ENCODE measurements at regions not wholly inside any gene's neighbourhood (a gene's known extent, or its start where the extent isn't known, plus 50 kb on each side); places are given as distances from the start of the nearest gene placed in this dataset.

GRCh38 chr2:180690611-180691010, 289.8 kb upstream of the UBE2E3 start:
- no peak for TF ChIP-seq CTCF (IDR thresholded peaks at IDR 0.05)
- TF ChIP-seq POLR2A (IDR thresholded peaks at IDR 0.05): no peak

All from Peyer's patch (tissue), 4 donors.